ENCODE measurements at regions not wholly inside any gene's neighbourhood (a gene's known extent, or its start where the extent isn't known, plus 50 kb on each side); places are given as distances from the start of the nearest gene placed in this dataset.

DNA sequence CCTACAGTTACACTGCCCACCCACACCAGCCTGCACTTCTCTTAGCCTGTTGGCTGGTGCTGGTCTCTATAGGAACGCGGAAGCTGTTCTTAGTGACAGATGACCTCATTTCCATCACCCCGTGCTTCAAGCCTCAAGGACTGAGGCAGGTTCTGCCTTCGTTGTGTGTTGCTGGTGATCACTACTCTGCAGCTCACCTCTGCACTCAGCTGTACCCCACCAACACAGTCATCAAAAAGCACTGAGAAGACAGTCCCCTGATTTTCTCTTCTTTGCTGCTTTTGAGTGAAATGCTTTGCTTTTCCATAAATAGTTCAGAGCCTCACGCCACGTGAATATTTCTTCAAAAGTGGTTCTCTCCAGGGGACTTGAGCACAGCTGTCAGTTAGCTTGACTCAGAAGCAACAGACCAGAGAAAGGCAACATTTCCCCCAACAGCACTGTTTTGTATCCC is 225.7 kb upstream of the CCDC150 start:
- no peak for TF ChIP-seq POLR2A (IDR thresholded peaks at IDR 0.05)
- TF ChIP-seq POLR2AphosphoS5 (IDR thresholded peaks at IDR 0.05), result no peak
- TF ChIP-seq, protein P1, sequence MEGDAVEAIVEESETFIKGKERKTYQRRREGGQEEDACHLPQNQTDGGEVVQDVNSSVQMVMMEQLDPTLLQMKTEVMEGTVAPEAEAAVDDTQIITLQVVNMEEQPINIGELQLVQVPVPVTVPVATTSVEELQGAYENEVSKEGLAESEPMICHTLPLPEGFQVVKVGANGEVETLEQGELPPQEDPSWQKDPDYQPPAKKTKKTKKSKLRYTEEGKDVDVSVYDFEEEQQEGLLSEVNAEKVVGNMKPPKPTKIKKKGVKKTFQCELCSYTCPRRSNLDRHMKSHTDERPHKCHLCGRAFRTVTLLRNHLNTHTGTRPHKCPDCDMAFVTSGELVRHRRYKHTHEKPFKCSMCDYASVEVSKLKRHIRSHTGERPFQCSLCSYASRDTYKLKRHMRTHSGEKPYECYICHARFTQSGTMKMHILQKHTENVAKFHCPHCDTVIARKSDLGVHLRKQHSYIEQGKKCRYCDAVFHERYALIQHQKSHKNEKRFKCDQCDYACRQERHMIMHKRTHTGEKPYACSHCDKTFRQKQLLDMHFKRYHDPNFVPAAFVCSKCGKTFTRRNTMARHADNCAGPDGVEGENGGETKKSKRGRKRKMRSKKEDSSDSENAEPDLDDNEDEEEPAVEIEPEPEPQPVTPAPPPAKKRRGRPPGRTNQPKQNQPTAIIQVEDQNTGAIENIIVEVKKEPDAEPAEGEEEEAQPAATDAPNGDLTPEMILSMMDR (IDR thresholded peaks at IDR 0.05), result no peak
- no peak for TF ChIP-seq EP300 (IDR thresholded peaks at IDR 0.05)

All from stomach (tissue), 4 donors.